Central memory CD4-positive, alpha-beta T cell (primary cell): ENCODE measurements at regions not wholly inside any gene's neighbourhood (a gene's known extent, or its start where the extent isn't known, plus 50 kb on each side); places are given as distances from the start of the nearest gene placed in this dataset.

Experiments used
- DNase-seq: peaks from one replicate; pipeline ENCODE4 v3.0.0; 2022

DNA sequence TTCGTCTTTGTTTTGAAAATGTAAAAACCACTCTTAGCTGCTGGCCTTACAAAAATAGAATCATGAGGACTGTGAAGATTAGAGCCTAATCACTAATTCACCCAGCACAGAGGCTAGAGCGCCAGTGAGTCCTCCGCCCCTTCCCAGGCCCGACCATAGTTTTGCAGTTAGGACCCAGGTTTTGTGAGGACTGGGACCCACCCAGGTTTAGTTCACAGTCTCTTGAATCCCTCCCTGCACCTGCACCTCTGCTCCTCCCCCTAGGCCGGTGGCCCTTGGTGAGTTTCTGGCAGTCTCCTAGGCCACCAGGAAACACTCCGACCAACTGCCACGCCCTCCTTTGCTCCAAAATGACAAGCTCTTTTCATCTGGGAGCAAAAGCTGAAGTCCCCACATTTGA lies 136.0 kb upstream of the CCDC54 start:
- no peak for DNase-seq

DNA sequence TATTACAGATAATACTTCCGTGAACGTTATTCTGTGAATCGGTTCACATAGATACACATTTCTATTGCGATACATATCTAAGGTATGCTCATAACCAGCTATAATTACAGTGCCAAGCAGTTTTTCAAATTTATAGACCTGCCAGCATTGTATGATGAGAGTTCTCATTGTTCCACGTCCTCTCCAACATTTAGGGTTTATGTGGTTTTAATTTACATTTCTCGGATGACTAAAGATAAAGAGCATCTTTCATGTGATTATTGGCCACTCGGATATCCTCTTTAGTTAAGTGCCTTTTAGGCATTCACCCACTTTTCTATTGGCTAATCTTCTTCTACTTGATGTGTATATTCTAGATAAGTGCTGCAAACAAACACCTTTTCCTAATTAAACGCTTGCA lies 134.7 kb upstream of the CCDC54 start:
- DNase-seq: no peak

- DNase-seq: no peak
Measured at GRCh38 chr3:107247116-107247515, 130.1 kb upstream of the CCDC54 start.

- no peak for DNase-seq
Measured at GRCh38 chr3:107249132-107249531, 128.1 kb upstream of the CCDC54 start.

DNA sequence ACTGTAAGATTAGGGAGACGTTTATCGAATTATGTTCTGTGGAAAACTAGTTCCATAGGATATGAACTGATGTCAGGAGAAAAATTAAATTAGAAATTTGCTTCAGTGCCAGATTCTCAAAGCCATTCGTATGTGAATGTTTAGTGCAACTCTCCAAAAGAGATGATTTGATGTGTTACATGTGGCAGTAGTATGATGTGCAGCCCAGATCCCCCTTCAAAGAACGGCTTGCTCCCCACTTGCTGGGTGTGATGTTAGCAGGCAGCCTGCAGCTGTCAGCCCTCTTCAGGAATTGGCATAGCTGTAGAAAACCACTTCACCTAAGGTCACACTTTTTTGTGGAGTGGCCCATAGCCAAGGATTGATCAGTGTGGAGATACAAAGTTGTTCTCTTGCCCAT lies 127.0 kb upstream of the CCDC54 start:
- DNase-seq: no peak

DNA sequence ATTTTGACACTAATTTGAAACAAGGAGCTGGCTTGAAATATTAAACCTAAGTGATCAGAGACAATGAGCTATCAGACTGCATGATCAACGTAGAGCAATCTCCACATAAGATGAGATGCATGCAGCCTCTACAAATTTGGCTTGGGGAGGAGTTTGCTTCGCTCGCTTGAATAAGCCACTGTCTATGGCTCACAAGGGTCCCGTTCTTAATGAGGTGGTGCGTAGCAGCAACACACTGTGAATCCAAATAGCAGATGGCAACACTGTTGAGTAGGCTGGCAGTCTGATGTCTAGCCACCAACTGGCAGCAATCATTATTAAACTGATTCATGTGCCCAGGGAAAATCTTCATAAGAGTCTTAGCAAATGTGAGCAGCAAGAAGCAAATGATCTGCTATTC lies 125.4 kb upstream of the CCDC54 start:
- no peak for DNase-seq

GRCh38 chr3:107256963-107257362 lies 120.3 kb upstream of the CCDC54 start:
- DNase-seq: no peak

DNA sequence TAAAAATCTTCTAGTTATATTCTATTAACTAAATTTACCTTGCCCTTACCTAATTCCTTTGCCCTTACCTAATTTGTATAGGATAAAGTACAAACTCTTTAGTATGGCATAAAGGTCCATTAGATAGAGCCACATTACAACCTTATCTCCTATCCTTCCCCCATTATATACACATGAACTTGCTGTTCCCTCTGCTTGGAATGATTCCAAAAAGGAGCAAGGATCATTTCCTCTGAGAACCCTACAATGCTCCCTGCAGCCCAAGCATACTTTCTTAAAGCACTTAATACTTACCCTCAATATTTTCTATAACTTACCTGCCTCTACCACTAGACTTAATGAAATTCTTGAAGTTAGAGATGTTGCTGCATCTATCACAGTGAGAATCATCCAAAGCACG lies 118.9 kb upstream of the CCDC54 start:
- no peak for DNase-seq

DNA sequence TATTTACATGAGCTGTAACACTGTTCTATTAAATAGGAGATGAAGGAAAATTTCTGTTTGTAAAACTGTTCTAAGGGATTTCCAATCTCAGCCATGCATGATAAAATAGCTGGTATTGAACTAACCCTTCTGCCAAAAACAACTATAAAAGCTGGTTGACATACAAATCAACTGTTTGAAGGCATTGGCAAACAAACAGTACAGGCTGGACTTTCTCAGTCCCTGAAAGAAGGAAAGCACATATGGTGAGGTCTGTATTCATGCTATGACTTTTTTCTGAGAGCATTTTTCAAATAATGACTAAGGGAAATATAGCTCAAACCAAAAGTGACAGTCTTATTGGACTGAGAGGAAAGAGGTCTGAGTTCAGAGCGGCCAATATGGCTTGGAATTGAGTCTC lies 117.0 kb upstream of the CCDC54 start:
- DNase-seq: no peak

DNA sequence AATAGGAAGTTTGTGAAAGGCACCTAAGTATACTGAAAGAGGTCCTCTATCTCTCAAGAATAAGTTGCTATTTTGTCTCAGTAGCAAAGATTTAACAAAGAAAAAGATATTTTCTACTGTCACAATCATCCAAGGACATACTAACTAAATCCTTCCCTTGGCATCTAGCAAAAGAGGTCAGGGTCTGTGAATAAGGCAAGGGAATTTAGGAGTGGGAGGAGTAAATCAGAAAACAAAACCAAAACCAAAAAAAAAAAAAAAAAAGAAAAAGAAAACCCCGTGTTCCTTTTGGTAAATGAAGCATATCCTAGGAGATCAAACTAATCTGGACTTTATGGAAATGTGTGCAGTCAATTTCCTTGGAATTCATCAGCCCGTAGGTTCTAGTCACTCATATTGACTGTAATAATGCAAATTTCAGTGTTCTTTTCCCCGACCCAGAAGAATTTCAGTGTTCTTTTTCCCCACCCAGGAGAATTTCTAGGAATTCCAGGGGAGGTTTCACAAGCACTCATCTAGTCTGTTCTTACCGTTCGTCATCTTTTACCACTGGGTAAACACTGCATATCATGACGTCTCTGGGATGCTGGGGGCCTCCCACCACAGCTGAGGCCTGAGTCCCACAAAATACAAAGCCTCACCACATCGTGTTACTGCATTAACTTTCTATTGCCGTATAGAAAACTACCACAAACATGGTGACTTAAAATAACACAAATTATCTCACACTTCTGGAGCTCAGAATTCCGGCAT lies 113.8 kb upstream of the CCDC54 start:
- no peak for DNase-seq

- no peak for DNase-seq
Measured at GRCh38 chr3:107264888-107265287, 112.4 kb upstream of the CCDC54 start.

DNA sequence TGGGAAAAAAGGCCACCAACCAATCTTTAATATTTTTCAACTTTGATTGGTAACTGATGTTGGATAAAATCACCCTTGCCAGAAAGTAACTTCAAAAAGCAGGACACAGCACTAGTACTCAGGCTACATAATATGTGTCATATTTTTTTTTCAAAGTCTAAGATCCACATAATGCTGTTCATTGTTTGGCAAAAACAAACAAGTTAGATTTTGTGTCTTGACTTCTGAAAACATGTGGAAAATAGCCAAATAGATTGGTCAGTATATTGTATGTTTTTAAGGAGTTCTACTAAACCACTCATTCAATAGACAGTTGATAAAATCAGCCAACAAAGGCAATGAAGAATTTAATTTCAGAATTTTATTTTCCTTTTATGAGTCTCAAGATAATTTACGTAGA lies 111.7 kb upstream of the CCDC54 start:
- DNase-seq: no peak

- DNase-seq: no peak
Measured at GRCh38 chr3:107268469-107268868, 108.8 kb upstream of the CCDC54 start.

DNA sequence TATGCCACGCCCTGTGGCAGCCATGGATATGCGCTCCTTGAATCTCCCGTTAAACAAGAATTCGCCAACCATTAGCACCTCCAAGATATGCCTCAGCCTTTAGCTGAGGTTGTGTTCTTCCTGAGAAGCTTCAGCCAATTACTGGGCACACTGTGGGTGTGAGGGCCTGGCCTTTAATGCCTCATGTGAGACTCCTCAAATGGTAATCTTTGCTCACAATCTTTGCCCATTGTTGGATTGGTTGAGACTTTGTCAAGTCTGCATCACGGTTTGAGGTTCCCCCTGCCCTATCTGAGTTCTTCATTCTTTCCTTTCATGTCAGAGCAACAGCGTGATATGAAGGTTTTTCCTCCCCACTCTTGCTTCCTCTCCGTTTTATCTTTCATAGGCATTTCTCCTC lies 108.1 kb upstream of the CCDC54 start:
- no peak for DNase-seq

DNA sequence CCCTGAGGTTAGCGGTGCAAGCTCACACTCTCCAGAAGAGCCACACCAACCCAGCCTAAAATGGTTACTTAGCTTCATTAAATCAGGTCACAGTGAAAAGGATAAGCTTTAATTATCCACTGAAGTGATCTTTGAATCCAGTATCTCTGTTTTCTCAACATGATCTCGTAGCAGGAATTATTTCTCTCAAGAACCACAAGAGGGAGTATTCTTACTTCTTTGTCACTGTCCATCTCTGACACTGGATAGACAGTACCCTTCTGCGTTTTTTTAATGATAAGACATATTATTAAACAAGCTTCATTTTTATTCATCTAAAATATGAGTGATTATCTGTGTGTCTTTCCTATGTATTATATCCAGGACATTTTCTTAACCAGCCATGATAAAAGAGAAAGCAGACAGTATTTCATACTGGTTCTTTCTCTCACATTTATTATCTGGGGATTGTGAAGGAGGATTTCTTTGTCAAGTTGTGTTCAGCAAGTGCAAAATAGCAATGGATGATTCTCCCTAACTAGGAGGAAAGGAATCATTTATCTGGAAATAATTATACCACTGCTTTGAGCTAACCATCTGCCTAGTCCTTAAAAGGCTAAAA lies 105.4 kb upstream of the CCDC54 start:
- DNase-seq: peak; percentile 16

DNA sequence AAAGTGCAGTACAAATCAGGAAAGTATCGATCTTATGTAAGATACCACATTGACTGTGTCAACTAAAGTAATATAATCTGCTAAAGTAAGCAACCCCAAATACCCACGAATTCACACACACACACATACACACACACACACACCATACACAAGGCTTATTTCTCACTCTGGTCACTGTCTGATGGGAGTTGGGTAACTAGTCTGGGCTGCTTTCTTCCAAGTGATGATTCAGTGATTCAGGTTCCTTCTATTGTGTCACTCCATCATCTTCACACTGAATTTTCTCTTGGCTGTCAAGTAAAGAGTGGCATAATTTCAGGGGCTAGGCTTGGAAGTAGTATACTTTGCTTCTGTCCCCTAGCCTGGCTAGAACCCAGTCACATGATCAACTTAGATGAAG lies 104.8 kb upstream of the CCDC54 start:
- no peak for DNase-seq

- DNase-seq: no peak
Measured at GRCh38 chr3:107272885-107273284, 104.4 kb upstream of the CCDC54 start.

DNA sequence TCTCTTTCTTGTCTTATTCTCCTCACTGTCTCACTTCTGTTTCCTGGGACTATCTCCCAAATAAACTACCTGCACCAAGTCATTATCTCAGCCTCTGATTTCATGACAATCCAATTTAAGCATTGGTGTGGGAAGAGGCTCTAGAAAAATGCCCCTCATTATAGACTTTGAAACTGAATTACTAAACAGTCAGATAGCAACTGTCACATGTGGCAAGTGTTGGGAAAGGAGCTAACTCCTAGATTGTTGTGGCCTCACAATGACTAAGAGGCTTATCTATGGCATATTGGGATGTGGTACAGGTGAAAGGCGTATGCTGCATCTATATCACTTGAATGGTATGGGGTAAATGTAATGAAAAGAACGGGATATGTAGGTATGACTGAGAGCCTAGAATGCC lies 103.5 kb upstream of the CCDC54 start:
- no peak for DNase-seq

GRCh38 chr3:107275511-107275910 lies 101.7 kb upstream of the CCDC54 start:
- DNase-seq: no peak

GRCh38 chr3:107283948-107284347 lies 93.3 kb upstream of the CCDC54 start:
- DNase-seq: no peak

DNA sequence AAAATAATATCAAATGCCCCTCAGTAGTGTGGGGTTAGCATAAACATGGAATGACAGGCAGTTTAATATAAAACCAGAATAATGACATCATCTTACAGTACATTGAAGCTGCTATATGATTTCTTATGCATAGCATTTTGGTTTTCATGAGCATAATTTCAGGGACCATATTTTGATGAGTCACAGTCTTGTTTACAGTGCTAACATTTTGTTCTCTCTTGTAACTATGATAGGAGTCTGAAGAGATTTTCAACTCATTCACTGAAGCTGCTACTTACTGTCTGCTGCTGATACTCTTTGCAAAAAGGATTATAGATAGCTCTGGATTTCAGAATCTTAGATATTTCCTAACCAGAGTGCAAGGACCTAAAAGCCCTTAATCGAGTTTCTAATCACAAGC lies 92.6 kb upstream of the CCDC54 start:
- DNase-seq: no peak

DNA sequence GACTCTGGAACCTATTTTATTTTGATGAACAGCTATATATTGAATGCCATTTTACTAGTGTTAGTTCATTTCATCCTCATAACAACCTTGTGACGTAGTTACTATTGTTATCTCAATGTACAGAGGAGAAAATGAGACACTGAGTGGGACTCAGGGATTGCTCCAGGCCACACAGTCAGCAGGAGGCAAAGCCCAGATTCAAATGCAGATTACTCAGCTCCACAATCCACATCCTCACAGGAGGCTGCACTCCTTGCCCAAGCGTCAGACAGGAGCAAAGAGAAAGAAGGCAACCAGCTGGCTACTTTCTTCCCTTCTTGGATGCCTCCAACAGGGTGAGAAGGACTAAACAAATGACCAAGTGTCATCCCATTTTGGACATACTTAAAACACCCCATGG lies 92.0 kb upstream of the CCDC54 start:
- no peak for DNase-seq

GRCh38 chr3:107289354-107289753 lies 87.9 kb upstream of the CCDC54 start:
- DNase-seq: no peak

DNA sequence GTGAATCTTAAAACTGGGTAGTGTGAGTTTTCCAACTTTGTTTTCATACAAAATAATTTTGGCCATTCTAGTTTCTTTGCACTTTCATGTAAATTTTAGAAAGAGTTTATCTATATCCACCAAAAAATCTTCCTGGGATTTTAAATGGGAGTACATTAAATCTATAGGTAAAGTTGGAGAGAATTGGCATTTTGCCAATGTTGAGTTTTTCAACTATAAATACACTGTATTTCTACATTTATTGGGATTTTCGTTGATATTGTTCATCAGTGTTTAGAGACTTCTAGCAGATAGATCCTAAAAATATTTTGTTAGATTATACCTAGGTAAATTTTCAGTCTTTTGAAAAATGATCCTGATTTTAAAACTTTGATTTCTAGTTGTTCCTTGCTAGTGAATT lies 83.1 kb upstream of the CCDC54 start:
- DNase-seq: no peak

GRCh38 chr3:107297597-107297996 lies 79.6 kb upstream of the CCDC54 start:
- no peak for DNase-seq
